GM19328 (cell line): ENCODE measurements at regions not wholly inside any gene's neighbourhood (a gene's known extent, or its start where the extent isn't known, plus 50 kb on each side); places are given as distances from the start of the nearest gene placed in this dataset.

ENCODE experiments used
- ATAC-seq: cut with Tn5 transposase; IDR thresholded peaks from one replicate; pipeline ENCODE4 v1.9.1; 2021; ENCODE audit warnings: mild to moderate bottlenecking, moderate library complexity; ENCODE audit not compliant: unreplicated experiment

GRCh38 chr7:26916336-26916735 is 51.9 kb upstream of the SKAP2 start:
- ATAC-seq: no peak
